Gastrocnemius medialis (tissue), 4 donors: ENCODE measurements at regions not wholly inside any gene's neighbourhood (a gene's known extent, or its start where the extent isn't known, plus 50 kb on each side); places are given as distances from the start of the nearest gene placed in this dataset.

Experiments used
- POLR2A ChIP-seq, 2 donors: fragments of 450-650 bp; IDR thresholded peaks; one replicate each; pipeline ENCODE4 v1.6.1; 2017; ENCODE audit warnings: antibody characterized with exemption in 2 of 2, mild to moderate bottlenecking in 2 of 2, moderate library complexity in 2 of 2
- TF ChIP-seq, protein P1 (sequence below), 5 experiments: fragments of 450-650 bp in 3 of 5; fragments of 200-600 bp in 2 of 5; sonication (generic) in 2 of 5; IDR thresholded peaks in 4 of 5; conservative IDR thresholded peaks in 1 of 5; 1 replicate in 4 of 5; 2 replicates in 1 of 5; pipeline ENCODE4 v1.5.1; 2016 to 2019; ENCODE audit warnings: antibody characterized with exemption in 5 of 5, mild to moderate bottlenecking in 3 of 5, moderate library complexity in 3 of 5

DNA sequence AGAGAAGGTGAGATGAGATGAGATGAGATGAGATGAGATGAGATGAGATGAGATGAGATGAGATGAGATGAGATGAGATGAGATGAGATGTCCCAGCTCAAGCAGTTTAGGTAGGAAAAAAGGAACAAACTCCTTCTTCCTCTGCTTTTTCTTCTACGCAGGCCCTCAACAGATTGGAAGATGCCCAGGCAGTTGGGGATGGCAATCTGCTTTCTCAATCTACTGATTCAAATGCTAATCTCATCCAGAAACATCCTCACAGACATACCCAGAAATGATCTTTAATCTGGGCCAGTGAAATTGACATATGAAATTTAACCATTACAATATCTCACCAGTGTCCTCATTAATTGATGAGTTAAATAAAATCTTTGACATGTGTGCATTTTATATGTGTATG, 370.3 kb upstream of the SLC7A11 start:
- TF ChIP-seq, protein P1, sequence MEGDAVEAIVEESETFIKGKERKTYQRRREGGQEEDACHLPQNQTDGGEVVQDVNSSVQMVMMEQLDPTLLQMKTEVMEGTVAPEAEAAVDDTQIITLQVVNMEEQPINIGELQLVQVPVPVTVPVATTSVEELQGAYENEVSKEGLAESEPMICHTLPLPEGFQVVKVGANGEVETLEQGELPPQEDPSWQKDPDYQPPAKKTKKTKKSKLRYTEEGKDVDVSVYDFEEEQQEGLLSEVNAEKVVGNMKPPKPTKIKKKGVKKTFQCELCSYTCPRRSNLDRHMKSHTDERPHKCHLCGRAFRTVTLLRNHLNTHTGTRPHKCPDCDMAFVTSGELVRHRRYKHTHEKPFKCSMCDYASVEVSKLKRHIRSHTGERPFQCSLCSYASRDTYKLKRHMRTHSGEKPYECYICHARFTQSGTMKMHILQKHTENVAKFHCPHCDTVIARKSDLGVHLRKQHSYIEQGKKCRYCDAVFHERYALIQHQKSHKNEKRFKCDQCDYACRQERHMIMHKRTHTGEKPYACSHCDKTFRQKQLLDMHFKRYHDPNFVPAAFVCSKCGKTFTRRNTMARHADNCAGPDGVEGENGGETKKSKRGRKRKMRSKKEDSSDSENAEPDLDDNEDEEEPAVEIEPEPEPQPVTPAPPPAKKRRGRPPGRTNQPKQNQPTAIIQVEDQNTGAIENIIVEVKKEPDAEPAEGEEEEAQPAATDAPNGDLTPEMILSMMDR (IDR thresholded peaks at IDR 0.05 in 4 of 5, conservative IDR thresholded peaks at IDR 0.05 in 1 of 5): no peak
- no peak for TF ChIP-seq POLR2A (IDR thresholded peaks at IDR 0.05)
